Gastrocnemius medialis (tissue), 4 donors: ENCODE measurements at regions not wholly inside any gene's neighbourhood (a gene's known extent, or its start where the extent isn't known, plus 50 kb on each side); places are given as distances from the start of the nearest gene placed in this dataset.

Source experiments
- ATAC-seq, 2 donors: fragments of 150-250 bp; one replicate each; pipeline ENCODE4 v1.9.1; 2016
- DNase-seq, 2 donors: peaks; one replicate each; pipeline ENCODE4 v3.0.0-alpha.2; 2019
- H3K27ac ChIP-seq, 4 donors: fragments of 200-600 bp; sonication (generic); 1 replicate in 1 of 4; 2 replicates in 3 of 4; pipeline ENCODE4 v1.5.1; 2016 to 2018; ENCODE audit warnings: mild to moderate bottlenecking in 2 of 4, moderate library complexity in 1 of 4
- H3K27me3 ChIP-seq, 3 donors: fragments of 200-600 bp; sonication (generic) in 2 of 3; 1 replicate in 1 of 3; 2 replicates in 2 of 3; pipeline versions ENCODE4 v1.5.1 to v1.6.0; 2016 to 2019; ENCODE audit warnings: mild to moderate bottlenecking in 1 of 3, moderate library complexity in 1 of 3
- H3K36me3 ChIP-seq, 2 donors: fragments of 200-600 bp; sonication (generic) in 1 of 2; one replicate each; pipeline ENCODE4 v1.5.1; 2017 to 2018
- H3K4me1 ChIP-seq, 2 donors: fragments of 200-600 bp; sonication (generic) in 1 of 2; one replicate each; pipeline ENCODE4 v1.5.1; 2016 to 2017; ENCODE audit warnings: mild to moderate bottlenecking in 2 of 2
- H3K4me3 ChIP-seq, 4 donors: fragments of 200-600 bp; sonication (generic) in 3 of 4; 1 replicate in 1 of 4; 2 replicates in 3 of 4; pipeline ENCODE4 v1.5.1; 2016 to 2019; ENCODE audit warnings: mild to moderate bottlenecking in 2 of 4
- H3K9me3 ChIP-seq, 3 donors: fragments of 200-600 bp; sonication (generic) in 2 of 3; 1 replicate in 1 of 3; 2 replicates in 2 of 3; pipeline ENCODE4 v1.5.1; 2016 to 2019
- POLR2A ChIP-seq, 2 donors: fragments of 450-650 bp; IDR thresholded peaks; one replicate each; pipeline ENCODE4 v1.6.1; 2017; ENCODE audit warnings: antibody characterized with exemption in 2 of 2, mild to moderate bottlenecking in 2 of 2, moderate library complexity in 2 of 2
- in situ Hi-C, 4 donors: fragments of 200-750 bp; cut with MboI; loops; one replicate each; pipeline versions ENCODE4 v1.15.0 to v1.8.0; 2017; ENCODE audit warnings: low sequenced_read_pairs in 4 of 4
- intact Hi-C: fragments of 100-400 bp; cut with DNase I; formaldehyde crosslinking; loops from one replicate; pipeline ENCODE4 v1.15.1; 2023; ENCODE audit warnings: low total_unique reads
- TF ChIP-seq, protein P1 (sequence below), 5 experiments: fragments of 450-650 bp in 3 of 5; fragments of 200-600 bp in 2 of 5; sonication (generic) in 2 of 5; IDR thresholded peaks in 4 of 5; conservative IDR thresholded peaks in 1 of 5; 1 replicate in 4 of 5; 2 replicates in 1 of 5; pipeline ENCODE4 v1.5.1; 2016 to 2019; ENCODE audit warnings: antibody characterized with exemption in 5 of 5, mild to moderate bottlenecking in 3 of 5, moderate library complexity in 3 of 5

DNA sequence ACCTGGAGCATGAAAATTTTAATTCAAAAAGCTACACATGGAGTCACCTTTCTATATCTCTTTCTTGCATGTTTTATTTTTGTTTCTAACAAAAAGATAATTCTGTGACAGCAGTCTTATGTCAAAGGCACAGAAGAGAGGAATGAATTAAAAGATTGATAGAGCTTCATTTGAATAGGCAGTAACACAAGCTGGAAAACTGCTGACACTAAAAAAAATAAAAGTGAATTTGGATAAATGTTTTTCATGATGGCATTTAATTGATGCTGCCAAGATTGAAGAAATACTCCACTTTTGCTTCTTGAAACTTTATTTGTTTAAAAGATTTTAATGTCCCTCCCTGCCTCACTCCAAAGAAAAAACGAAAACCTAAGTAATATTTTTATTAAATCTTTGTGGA lies 887.4 kb downstream of the PLA2G4A start:
- Histone ChIP-seq H3K4me1 (no peaks in the 10 kb centered on the region), H3K4me3 (no peak overlapping the region), H3K9me3 (no peaks in the 10 kb centered on the region), H3K27me3 (no peaks in the 10 kb centered on the region), H3K36me3 (no peaks in the 10 kb centered on the region), H3K27ac (no peak overlapping the region)
- no peak for DNase-seq
- intact Hi-C loops (no loop called here), in situ Hi-C loops (no loop called here)
- TF ChIP-seq, protein P1, sequence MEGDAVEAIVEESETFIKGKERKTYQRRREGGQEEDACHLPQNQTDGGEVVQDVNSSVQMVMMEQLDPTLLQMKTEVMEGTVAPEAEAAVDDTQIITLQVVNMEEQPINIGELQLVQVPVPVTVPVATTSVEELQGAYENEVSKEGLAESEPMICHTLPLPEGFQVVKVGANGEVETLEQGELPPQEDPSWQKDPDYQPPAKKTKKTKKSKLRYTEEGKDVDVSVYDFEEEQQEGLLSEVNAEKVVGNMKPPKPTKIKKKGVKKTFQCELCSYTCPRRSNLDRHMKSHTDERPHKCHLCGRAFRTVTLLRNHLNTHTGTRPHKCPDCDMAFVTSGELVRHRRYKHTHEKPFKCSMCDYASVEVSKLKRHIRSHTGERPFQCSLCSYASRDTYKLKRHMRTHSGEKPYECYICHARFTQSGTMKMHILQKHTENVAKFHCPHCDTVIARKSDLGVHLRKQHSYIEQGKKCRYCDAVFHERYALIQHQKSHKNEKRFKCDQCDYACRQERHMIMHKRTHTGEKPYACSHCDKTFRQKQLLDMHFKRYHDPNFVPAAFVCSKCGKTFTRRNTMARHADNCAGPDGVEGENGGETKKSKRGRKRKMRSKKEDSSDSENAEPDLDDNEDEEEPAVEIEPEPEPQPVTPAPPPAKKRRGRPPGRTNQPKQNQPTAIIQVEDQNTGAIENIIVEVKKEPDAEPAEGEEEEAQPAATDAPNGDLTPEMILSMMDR (IDR thresholded peaks at IDR 0.05 in 4 of 5, conservative IDR thresholded peaks at IDR 0.05 in 1 of 5): no peak
- TF ChIP-seq POLR2A (IDR thresholded peaks at IDR 0.05): no peak
- no peak for ATAC-seq

DNA sequence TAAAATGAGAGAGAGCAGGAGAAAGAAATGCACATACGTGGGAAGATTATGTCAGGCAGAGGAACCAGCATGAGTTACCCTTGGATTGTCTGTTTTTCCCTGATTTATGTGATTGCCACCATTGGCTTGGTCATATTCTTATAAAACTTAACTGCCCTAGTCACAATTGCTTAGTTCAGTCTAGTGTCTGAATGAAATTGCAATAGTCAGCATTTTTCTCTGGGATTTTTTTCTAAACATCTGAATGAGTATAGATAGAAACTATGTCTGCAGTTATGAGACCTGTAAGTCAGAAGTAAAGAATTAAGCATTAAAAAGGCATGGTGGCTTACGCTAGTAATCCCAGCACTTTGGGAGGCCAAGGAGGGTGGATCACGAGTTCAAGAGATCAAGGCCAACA lies 889.8 kb downstream of the PLA2G4A start:
- Histone ChIP-seq H3K27me3 (no peaks in the 10 kb centered on the region), H3K36me3 (no peaks in the 10 kb centered on the region), H3K4me3 (no peak overlapping the region), H3K27ac (no peak overlapping the region), H3K4me1 (no peaks in the 10 kb centered on the region), H3K9me3 (no peaks in the 10 kb centered on the region)
- in situ Hi-C loops (no loop called here), intact Hi-C loops (no loop called here)
- no peak for DNase-seq
- ATAC-seq: no peak
- TF ChIP-seq, protein P1 (IDR thresholded peaks at IDR 0.05 in 4 of 5, conservative IDR thresholded peaks at IDR 0.05 in 1 of 5): no peak
- TF ChIP-seq POLR2A (IDR thresholded peaks at IDR 0.05): no peak

DNA sequence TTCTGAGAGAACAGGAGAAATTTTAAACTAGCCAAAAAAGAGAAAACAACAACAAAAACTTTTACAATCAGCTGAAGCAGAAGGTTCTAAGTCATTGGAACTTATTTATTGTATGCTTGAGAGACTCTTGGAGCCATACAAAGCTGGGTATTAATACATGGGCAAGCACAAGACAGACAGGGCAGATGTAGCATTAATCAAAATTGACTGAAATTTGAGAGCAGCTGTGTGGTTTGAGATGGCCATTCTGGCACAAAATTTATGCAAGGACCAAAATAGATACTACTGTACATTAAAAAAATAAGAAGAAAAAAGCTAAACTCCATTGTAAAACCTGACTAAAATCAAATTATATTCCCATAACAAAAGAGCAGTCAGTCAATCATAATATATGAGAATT lies 892.5 kb downstream of the PLA2G4A start:
- Histone ChIP-seq H3K27ac (no peak overlapping the region), H3K27me3 (no peaks in the 10 kb centered on the region), H3K36me3 (no peaks in the 10 kb centered on the region), H3K9me3 (no peaks in the 10 kb centered on the region), H3K4me3 (no peak overlapping the region), H3K4me1 (no peaks in the 10 kb centered on the region)
- intact Hi-C loops: no loop called here
- ATAC-seq (no peak), DNase-seq (no peak)
- no peak for TF ChIP-seq POLR2A (IDR thresholded peaks at IDR 0.05)
- TF ChIP-seq, protein P1 (IDR thresholded peaks at IDR 0.05 in 4 of 5, conservative IDR thresholded peaks at IDR 0.05 in 1 of 5): no peak
- in situ Hi-C loops: no loop called here

DNA sequence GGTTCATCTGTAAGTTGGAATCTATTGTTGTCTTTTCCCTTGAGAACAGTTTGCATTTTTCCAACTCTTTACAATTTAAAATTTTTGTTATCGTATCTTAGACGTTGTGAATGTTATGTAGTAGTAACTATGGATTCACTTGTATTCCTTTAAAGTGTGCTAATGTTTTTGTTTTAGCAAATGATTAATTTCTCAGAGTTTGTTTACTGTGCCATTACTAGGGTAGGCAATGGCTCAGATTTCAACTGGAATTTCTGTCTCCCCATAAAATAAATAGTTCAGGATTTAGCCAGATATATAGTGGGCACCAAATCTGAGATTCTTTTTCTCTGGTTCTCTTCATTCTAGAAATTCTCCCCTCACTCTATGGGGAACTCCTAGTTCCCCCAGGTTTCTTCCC lies 896.5 kb downstream of the PLA2G4A start:
- Histone ChIP-seq H3K4me1 (no peaks in the 10 kb centered on the region), H3K4me3 (no peak overlapping the region), H3K36me3 (no peaks in the 10 kb centered on the region), H3K27me3 (no peaks in the 10 kb centered on the region), H3K9me3 (no peaks in the 10 kb centered on the region), H3K27ac (no peak overlapping the region)
- no peak for ATAC-seq
- DNase-seq: no peak
- TF ChIP-seq, protein P1 (IDR thresholded peaks at IDR 0.05 in 4 of 5, conservative IDR thresholded peaks at IDR 0.05 in 1 of 5): no peak
- TF ChIP-seq POLR2A (IDR thresholded peaks at IDR 0.05): no peak
- in situ Hi-C loops: no loop called here
- intact Hi-C loops: no loop called here

DNA sequence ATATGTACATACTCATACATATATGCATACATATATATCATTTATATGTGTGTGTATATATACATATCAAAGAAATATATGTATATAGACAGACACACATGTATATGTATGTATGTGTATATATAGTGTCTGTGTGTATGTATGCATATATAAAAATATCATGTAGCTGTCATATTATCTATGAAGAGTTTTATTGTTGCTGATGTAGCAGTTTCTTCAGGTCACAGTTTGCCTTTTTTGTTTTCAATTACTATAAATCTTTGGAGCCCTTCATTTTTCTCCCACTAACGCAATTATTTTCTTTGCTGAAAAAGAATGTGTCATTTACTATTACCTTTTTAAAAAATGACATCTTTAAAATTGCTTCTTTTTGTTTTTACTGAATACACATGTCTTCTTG lies 904.5 kb downstream of the PLA2G4A start:
- Histone ChIP-seq H3K4me1 (no peaks in the 10 kb centered on the region), H3K9me3 (no peaks in the 10 kb centered on the region), H3K27me3 (no peaks in the 10 kb centered on the region), H3K36me3 (no peaks in the 10 kb centered on the region), H3K27ac (no peak overlapping the region), H3K4me3 (no peak overlapping the region)
- ATAC-seq (no peak), DNase-seq (no peak)
- TF ChIP-seq POLR2A (IDR thresholded peaks at IDR 0.05): no peak
- TF ChIP-seq, protein P1 (IDR thresholded peaks at IDR 0.05 in 4 of 5, conservative IDR thresholded peaks at IDR 0.05 in 1 of 5): no peak
- intact Hi-C loops: no loop called here
- in situ Hi-C loops: no loop called here
